IMR-90 (cell line): ENCODE measurements at regions not wholly inside any gene's neighbourhood (a gene's known extent, or its start where the extent isn't known, plus 50 kb on each side); places are given as distances from the start of the nearest gene placed in this dataset.

ENCODE experiments used
- ATAC-seq: fragments of 200-7000 bp; cut with Tn5 transposase; 2 replicates; pipeline ENCODE4 v1.9.1; 2020; ENCODE audit warnings: low read depth, mild to moderate bottlenecking, moderate library complexity
- BruUV-seq: library from RNA; stranded (reverse); fragments of 400-500 nt; replicated peaks from 2 replicates; lab custom pipeline; 2021; lab: Mats Ljungman, UMichigan
- CTCF ChIA-PET: fragments of 300-600 bp; formaldehyde crosslinking; extraction: SDS; loops from one replicate; lab custom pipeline; 2021; ENCODE audit warnings: antibody characterized with exemption; lab: Yijun Ruan, JAX
- POLR2A ChIA-PET: fragments of 300-600 bp; sonication (Branson Sonifier 250); formaldehyde crosslinking; loops from one replicate; lab custom pipeline; 2022; ENCODE audit warnings: antibody characterized with exemption; ENCODE audit not compliant: unreplicated experiment; lab: Charles Lee
- DNase-seq: peaks from one replicate; pipeline ENCODE4 v3.0.0; 2013
- H2AFZ ChIP-seq: replicated peaks from 2 replicates; pipeline ENCODE3; 2013; ENCODE audit warnings: low read length, mild to moderate bottlenecking; ENCODE audit not compliant: poor library complexity
- H2AK5ac ChIP-seq: 2 replicates; pipeline ENCODE4 v1.6.1; 2013; ENCODE audit warnings: low read depth, low read length, inconsistent platforms
- H2AK9ac ChIP-seq: replicated peaks from 2 replicates; pipeline ENCODE3; 2013; ENCODE audit warnings: mild to moderate bottlenecking, low read depth, low read length, moderate library complexity; ENCODE audit not compliant: poor library complexity
- H2BK120ac ChIP-seq: 2 replicates; pipeline ENCODE4 v1.6.1; 2013; ENCODE audit warnings: low read depth, low read length, inconsistent platforms
- H2BK15ac ChIP-seq: 3 replicates; pipeline ENCODE4 v1.6.1; 2013; ENCODE audit warnings: low read depth, low read length, inconsistent platforms
- H2BK20ac ChIP-seq: 2 replicates; pipeline ENCODE4 v1.6.1; 2013; ENCODE audit warnings: low read depth, mild to moderate bottlenecking, inconsistent platforms, low read length, moderate library complexity
- H2BK5ac ChIP-seq: 2 replicates; pipeline ENCODE4 v1.6.1; 2013; ENCODE audit warnings: mild to moderate bottlenecking, low read depth, low read length, inconsistent platforms; ENCODE audit not compliant: poor library complexity, severe bottlenecking
- H3K14ac ChIP-seq: replicated peaks from 2 replicates; pipeline ENCODE4 v1.6.1; 2013; ENCODE audit warnings: low read depth, low read length, inconsistent platforms
- H3K18ac ChIP-seq: 2 replicates; pipeline ENCODE4 v1.6.1; 2013; ENCODE audit warnings: low read depth, low read length, control low read depth
- H3K23ac ChIP-seq: 2 replicates; pipeline ENCODE4 v1.6.1; 2013; ENCODE audit warnings: low read depth, low read length, inconsistent platforms
- H3K27ac ChIP-seq: 2 replicates; pipeline ENCODE4 v1.5.1; 2013; ENCODE audit warnings: mild to moderate bottlenecking, control low read depth, low read length; ENCODE audit not compliant: insufficient read depth
- H3K27me3 ChIP-seq: 2 replicates; pipeline ENCODE4 v1.6.1; 2013; ENCODE audit warnings: low read length; ENCODE audit not compliant: control insufficient read depth, insufficient read depth
- H3K36me3 ChIP-seq: 2 replicates; pipeline ENCODE4 v1.6.1; 2013; ENCODE audit warnings: low read length, mixed read lengths; ENCODE audit not compliant: control insufficient read depth, insufficient read depth
- H3K4ac ChIP-seq: 2 replicates; pipeline ENCODE4 v1.6.1; 2013; ENCODE audit warnings: low read depth, low read length, inconsistent platforms
- H3K4me1 ChIP-seq: 2 replicates; pipeline ENCODE4 v1.6.1; 2013; ENCODE audit warnings: low read length, mixed read lengths; ENCODE audit not compliant: control insufficient read depth, insufficient read depth
- H3K4me2 ChIP-seq: 2 replicates; pipeline ENCODE4 v1.6.1; 2013; ENCODE audit warnings: low read depth, mild to moderate bottlenecking, control low read depth, low read length, moderate library complexity
- H3K4me3 ChIP-seq: 2 replicates; pipeline ENCODE4 v1.5.1; 2013; ENCODE audit warnings: low read depth, mild to moderate bottlenecking, control low read depth, low read length, moderate library complexity; ENCODE audit not compliant: insufficient read depth
- H3K56ac ChIP-seq: 2 replicates; pipeline ENCODE4 v1.6.1; 2013; ENCODE audit warnings: low read length, inconsistent platforms; ENCODE audit not compliant: insufficient read depth; ENCODE audit errors: extremely low read depth
- H3K79me1 ChIP-seq, 2 experiments: 2 replicates each; pipeline ENCODE4 v1.6.1; 2013; ENCODE audit warnings: low read length in 2 of 2, inconsistent platforms in 1 of 2, low read depth in 1 of 2
- H3K9ac ChIP-seq: 2 replicates; pipeline ENCODE4 v1.6.1; 2013; ENCODE audit warnings: low read depth, low read length, control low read depth
- H3K9me1 ChIP-seq: 2 replicates; pipeline ENCODE4 v1.6.1; 2013; ENCODE audit warnings: low read length, inconsistent platforms; ENCODE audit not compliant: insufficient read depth
- H3K9me3 ChIP-seq: 2 replicates; pipeline ENCODE4 v1.6.1; 2013; ENCODE audit warnings: low read length; ENCODE audit not compliant: control insufficient read depth, insufficient read depth
- H4K20me1 ChIP-seq: 2 replicates; pipeline ENCODE4 v1.6.1; 2013; ENCODE audit warnings: low read length, inconsistent platforms; ENCODE audit not compliant: insufficient read depth
- H4K5ac ChIP-seq: 2 replicates; pipeline ENCODE4 v1.6.1; 2013; ENCODE audit warnings: mild to moderate bottlenecking, low read depth, low read length, control low read depth
- H4K8ac ChIP-seq, 2 experiments: 2 replicates each; pipeline ENCODE4 v1.6.1; 2013; ENCODE audit warnings: low read depth in 2 of 2, low read length in 2 of 2, control low read depth in 1 of 2, inconsistent platforms in 1 of 2
- H4K91ac ChIP-seq: 2 replicates; pipeline ENCODE4 v1.6.1; 2013; ENCODE audit warnings: low read depth, low read length, inconsistent platforms; ENCODE audit not compliant: insufficient read depth
- BHLHE40 ChIP-seq: fragments of 150-350 bp; IDR thresholded peaks from 2 replicates; pipeline ENCODE4 v1.6.1; 2016; ENCODE audit warnings: mild to moderate bottlenecking, low read depth, low read length
- CEBPB ChIP-seq: IDR thresholded peaks from 2 replicates; pipeline ENCODE4 v1.6.1; 2012; ENCODE audit warnings: low read depth, low read length, improper control_type of control experiment
- CTCF ChIP-seq: conservative IDR thresholded peaks from 2 replicates; pipeline ENCODE4 v1.5.1; 2012; ENCODE audit warnings: mild to moderate bottlenecking, low read depth, low read length, improper control_type of control experiment
- MAZ ChIP-seq: IDR thresholded peaks from 2 replicates; pipeline ENCODE4 v1.6.1; 2012; ENCODE audit warnings: low read depth, mild to moderate bottlenecking, low read length, improper control_type of control experiment, moderate library complexity, borderline replicate concordance
- NFE2L2 ChIP-seq: fragments of 150-350 bp; IDR thresholded peaks from 2 replicates; pipeline ENCODE4 v1.6.1; 2016; ENCODE audit warnings: low read depth, mild to moderate bottlenecking, low read length
- RAD21 ChIP-seq: IDR thresholded peaks from 2 replicates; pipeline ENCODE4 v1.6.1; 2012; ENCODE audit warnings: low read length, improper control_type of control experiment
- RCOR1 ChIP-seq: IDR thresholded peaks from 2 replicates; pipeline ENCODE4 v1.6.1; 2012; ENCODE audit warnings: mild to moderate bottlenecking, low read length, improper control_type of control experiment; ENCODE audit not compliant: insufficient replicate concordance
- SMC3 ChIP-seq: fragments of 150-350 bp; IDR thresholded peaks from 2 replicates; pipeline ENCODE4 v1.6.1; 2016; ENCODE audit warnings: low read depth, mild to moderate bottlenecking, antibody characterized with exemption, low read length, moderate library complexity
- WGBS, 2 experiments: methylation state at CpG; one replicate each; pipeline versions ENCODE4 v1.1.5 to v1.1.7; 2013; ENCODE audit warnings: missing lambda C conversion rate in 2 of 2; ENCODE audit not compliant: insufficient read length in 1 of 2; ENCODE audit errors: extremely low coverage in 2 of 2; 5-methylcytosine and 5-hydroxymethylcytosine counted together
- dilution Hi-C: fragments of 300-500 bp; cut with HindIII; formaldehyde crosslinking; loops from one replicate; pipeline ENCODE4 v1.14.3; 2018; ENCODE audit warnings: low sequenced_read_pairs; ENCODE audit not compliant: unreplicated experiment
- in situ Hi-C: fragments of 300-500 bp; cut with MboI; formaldehyde crosslinking; loops from 3 replicates; pipeline ENCODE4 v1.14.3; 2019; ENCODE audit warnings: low sequenced_read_pairs, inconsistent platforms, mixed read lengths
- intact Hi-C: fragments of 100-400 bp; cut with micrococcal nuclease; formaldehyde crosslinking; loops from 2 replicates; pipeline ENCODE4 v1.10.0; 2022

GRCh38 chr3:25887907-25888306, 98.0 kb downstream of the OXSM start:
- no peaks in the 10 kb centered on the region for H3K79me1 ChIP-seq
- no peaks in the 10 kb centered on the region for H3K36me3 ChIP-seq
- H2BK120ac ChIP-seq, result no peak overlapping the region
- H3K9me1 ChIP-seq, result no peaks in the 10 kb centered on the region
- no peak overlapping the region for H3K56ac ChIP-seq
- dilution Hi-C loops (no loop called here), in situ Hi-C loops (no loop called here), intact Hi-C loops (no loop called here)
- no peak overlapping the region for H2AK9ac ChIP-seq
- H3K9me3 ChIP-seq, result no peaks in the 10 kb centered on the region
- H3K23ac ChIP-seq, result no peak overlapping the region
- H3K4me2 ChIP-seq, result no peak overlapping the region
- no peak overlapping the region for H4K91ac ChIP-seq
- H2BK5ac ChIP-seq, result no peak overlapping the region
- H2BK20ac ChIP-seq, result no peak overlapping the region
- no peak overlapping the region for H3K4ac ChIP-seq
- ATAC-seq (no peak), DNase-seq (no peak)
- no peaks in the 10 kb centered on the region for H3K27me3 ChIP-seq
- no peak overlapping the region for H2BK15ac ChIP-seq
- no peak overlapping the region for H3K9ac ChIP-seq
- TF ChIP-seq NFE2L2 (no peak), MAZ (no peak), RAD21 (no peak), SMC3 (no peak), RCOR1 (no peak), CEBPB (no peak), CTCF (no peak), BHLHE40 (no peak)
- H2AFZ ChIP-seq, result no peak overlapping the region
- no peaks in the 10 kb centered on the region for H4K20me1 ChIP-seq
- no peak overlapping the region for H4K8ac ChIP-seq
- ChIA-PET CTCF (no interaction called here), POLR2A (no interaction called here)
- no TSS peak for BruUV-seq
- H3K18ac ChIP-seq, result no peak overlapping the region
- H3K27ac ChIP-seq, result no peak overlapping the region
- no peak overlapping the region for H3K4me3 ChIP-seq
- H2AK5ac ChIP-seq, result no peak overlapping the region
- H3K14ac ChIP-seq, result no peak overlapping the region
- 100% methylated on average over 1 of the region's 5 CpGs; no CpG with 5 or more reads in 1 of the 2 experiments for WGBS, 2 experiments
- 0 out of 2 replicates have a peak, but pooled peaks cover 2% of the 10 kb centered on the region for H3K4me1 ChIP-seq
- H4K5ac ChIP-seq, result no peak overlapping the region
